ENCODE measurements at regions not wholly inside any gene's neighbourhood (a gene's known extent, or its start where the extent isn't known, plus 50 kb on each side); places are given as distances from the start of the nearest gene placed in this dataset.
"Not testable (repeated sequence)": the region's sequence is repeated elsewhere in the genome, so short reads cannot be mapped to it uniquely, and the experiment has no call there.

DNA sequence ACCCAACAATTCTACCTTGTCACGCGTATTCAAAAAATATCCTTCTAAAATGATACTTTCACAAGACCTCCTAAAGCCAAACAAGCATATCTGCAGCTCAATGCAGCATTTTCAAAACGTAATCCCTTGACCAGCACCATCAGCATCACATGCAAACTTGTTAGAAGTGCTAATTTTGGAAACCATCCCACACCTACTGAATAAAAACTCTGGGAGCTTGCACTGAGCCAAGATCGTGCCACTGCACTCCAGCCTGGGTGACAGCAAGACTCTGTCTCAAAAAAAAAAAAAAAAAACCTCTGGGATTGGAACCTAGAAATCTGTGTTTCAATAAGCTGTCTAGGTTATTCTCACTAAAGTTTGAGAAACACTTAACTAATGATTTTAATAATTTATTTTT is 223.3 kb upstream of the CCDC54 start:
- FAIRE-seq (no peak), DNase-seq (ENCODE audit: insufficient read length, low spot score) (no peak)
- no peak for TF ChIP-seq POLR2A (IDR thresholded peaks at IDR 0.05; ENCODE audit: low read depth, low read length)

GRCh38 chr3:107172411-107172810 is 204.8 kb upstream of the CCDC54 start:
- no peak for FAIRE-seq
- no peak for TF ChIP-seq POLR2A (IDR thresholded peaks at IDR 0.05; ENCODE audit: low read depth, low read length)
- DNase-seq (ENCODE audit: insufficient read length, low spot score) = no peak

DNA sequence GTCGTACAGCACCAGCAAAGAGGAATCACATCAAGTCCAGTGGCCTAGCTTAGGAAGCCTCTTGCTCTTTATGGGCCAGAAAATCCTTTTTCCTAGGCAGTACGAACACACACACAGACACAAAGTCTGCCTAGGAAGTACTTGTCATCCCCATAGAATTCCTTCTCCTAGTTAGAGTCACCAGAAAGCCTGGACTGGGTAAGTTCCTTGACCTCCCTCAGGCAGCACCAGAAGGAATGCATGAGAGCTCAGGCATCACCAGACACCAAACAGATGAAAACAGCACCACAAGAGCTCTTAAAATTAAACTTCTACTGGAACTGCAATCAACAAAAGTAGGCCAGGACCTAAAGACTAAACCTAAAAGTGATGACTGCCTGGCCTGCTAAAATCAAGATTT is 192.9 kb upstream of the CCDC54 start:
- no peak for TF ChIP-seq POLR2A (IDR thresholded peaks at IDR 0.05; ENCODE audit: low read depth, low read length)
- no peak for FAIRE-seq
- no peak for DNase-seq (ENCODE audit: insufficient read length, low spot score)

DNA sequence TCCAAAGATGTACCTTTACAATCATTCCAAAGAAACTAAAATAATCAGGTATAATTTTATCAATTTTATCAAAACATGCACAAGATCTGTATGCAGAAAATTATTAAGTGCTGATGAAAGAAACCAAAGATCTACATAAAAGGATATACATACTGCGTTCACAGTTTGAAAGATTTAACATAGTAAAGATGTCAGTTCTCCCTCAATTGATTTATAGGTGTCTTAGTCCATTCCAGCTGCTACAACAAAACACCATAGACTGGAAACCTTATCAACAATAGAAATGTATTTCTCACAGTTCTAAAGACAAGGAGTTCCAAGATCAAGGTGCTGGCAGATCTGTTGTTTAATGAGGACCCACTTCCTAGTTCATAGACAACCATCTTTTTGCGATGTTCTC is 189.0 kb upstream of the CCDC54 start:
- no peak for FAIRE-seq
- no peak for DNase-seq (ENCODE audit: insufficient read length, low spot score)
- TF ChIP-seq POLR2A (IDR thresholded peaks at IDR 0.05; ENCODE audit: low read depth, low read length) = no peak

GRCh38 chr3:107189158-107189791 is 188.0 kb upstream of the CCDC54 start:
- TF ChIP-seq POLR2A (IDR thresholded peaks at IDR 0.05; ENCODE audit: low read depth, low read length) = no peak
- DNase-seq (ENCODE audit: insufficient read length, low spot score) (no peak), FAIRE-seq (no peak)

DNA sequence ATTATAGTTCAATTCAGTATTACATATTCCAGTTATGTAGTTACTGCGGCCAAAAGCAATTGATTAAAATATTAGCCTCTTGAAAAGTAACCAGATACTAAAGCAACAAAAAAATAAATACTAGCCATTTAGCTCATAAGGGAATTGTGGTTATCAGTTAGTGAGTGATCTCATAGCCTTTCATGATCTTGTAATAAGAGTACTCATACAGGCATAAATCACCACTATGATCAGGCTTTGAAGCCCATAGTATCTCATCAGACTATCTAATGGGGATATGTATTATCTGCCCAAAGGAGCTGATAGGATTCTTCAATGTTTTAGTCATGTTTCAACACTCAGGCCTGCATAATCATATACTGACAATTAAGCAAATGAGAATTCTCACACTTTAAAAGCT is 184.1 kb upstream of the CCDC54 start:
- no peak for DNase-seq (ENCODE audit: insufficient read length, low spot score)
- TF ChIP-seq POLR2A (IDR thresholded peaks at IDR 0.05; ENCODE audit: low read depth, low read length) = no peak
- FAIRE-seq = no peak

DNA sequence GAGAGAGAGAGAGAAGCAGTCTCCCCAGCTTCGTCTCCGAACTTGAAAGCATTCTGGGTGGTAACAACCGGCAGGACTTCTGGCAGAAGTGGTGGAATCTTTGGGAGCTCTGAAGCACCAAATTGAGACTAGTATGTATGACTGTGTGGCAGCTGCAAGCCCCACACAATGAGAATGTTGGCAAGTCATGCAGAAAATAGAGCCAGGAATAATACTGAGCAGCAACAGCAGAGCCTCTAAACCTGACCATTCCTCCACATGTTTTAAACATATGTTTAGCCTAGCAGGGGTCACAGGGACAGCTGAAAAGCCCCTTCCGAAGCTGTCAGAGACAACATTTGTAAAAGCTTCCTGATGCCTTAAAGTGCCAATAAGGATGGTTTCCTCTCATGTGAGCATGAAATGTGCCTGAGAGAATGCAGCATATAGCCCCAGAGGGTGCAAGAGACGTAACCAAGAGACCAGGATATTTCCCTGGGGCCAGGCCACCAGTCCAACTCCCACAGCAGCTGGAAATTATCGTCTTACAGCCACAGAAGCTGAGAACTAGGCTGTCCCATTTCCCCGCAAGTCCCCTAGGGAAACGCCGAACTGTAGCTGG is 178.6 kb upstream of the CCDC54 start:
- no peak for TF ChIP-seq POLR2A (IDR thresholded peaks at IDR 0.05; ENCODE audit: low read depth, low read length)
- no peak for FAIRE-seq
- DNase-seq (ENCODE audit: insufficient read length, low spot score) = no peak

DNA sequence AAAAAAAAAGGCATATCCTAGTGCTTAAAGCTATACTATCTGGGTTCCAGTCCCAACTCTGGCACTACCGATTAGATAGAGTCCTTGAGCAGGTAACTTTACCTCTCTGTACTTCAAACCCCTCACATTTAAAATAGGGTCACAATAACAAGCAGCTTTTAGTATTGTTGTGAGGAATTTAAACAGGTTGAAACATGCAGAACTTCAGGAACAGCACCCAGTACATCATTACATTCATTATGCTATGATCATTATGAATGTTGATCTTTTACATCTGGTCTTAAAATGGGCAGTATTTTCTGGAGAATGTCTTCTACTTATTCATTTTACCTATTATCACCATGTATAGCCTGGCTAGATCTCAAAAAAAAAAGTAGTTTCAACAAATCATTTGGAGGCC is 176.1 kb upstream of the CCDC54 start:
- DNase-seq (ENCODE audit: insufficient read length, low spot score) = no peak
- no peak for FAIRE-seq
- no peak for TF ChIP-seq POLR2A (IDR thresholded peaks at IDR 0.05; ENCODE audit: low read depth, low read length)

DNA sequence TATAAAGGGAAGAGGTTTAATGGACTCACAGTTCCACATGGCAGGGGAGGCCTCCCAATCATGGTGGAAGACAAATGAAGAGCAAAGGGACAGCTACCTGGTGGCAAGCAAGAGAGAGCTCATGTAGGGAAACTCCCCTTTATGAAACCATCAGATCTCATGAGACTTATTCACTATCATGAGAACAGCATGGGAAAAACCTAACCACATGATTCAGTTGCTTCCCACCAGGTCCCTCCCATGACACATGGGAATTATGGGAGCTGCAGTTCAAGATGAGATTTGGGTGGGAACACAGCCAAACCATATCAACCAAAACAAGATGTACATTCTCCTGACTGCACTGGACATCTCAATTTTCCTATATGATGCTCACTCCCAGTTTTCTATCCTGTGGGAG is 174.4 kb upstream of the CCDC54 start:
- DNase-seq (ENCODE audit: insufficient read length, low spot score); FAIRE-seq: not testable (repeated sequence)

DNA sequence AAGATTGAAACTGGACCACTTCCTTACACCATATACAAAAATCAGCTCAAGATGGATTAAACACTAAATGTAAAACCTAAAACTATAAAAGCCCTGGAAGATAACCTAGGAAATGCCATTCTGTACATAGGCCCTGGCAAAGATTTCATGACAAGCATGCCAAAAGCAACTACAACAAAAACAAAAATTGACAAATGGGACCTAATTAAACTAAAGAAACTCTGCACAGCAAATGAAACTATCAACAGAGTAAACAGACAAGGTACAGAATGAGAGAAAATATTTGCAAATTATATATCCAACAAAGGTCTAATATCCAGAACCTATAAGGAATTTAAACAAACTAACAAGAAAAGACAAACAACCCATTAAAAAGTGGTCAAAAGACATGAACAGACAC is 173.1 kb upstream of the CCDC54 start:
- DNase-seq (ENCODE audit: insufficient read length, low spot score) = no peak
- FAIRE-seq = no peak
- TF ChIP-seq POLR2A (IDR thresholded peaks at IDR 0.05; ENCODE audit: low read depth, low read length) = no peak

GRCh38 chr3:107205358-107205757 is 171.9 kb upstream of the CCDC54 start:
- FAIRE-seq (no peak), DNase-seq (ENCODE audit: insufficient read length, low spot score) (no peak)
- no peak for TF ChIP-seq POLR2A (IDR thresholded peaks at IDR 0.05; ENCODE audit: low read depth, low read length)

DNA sequence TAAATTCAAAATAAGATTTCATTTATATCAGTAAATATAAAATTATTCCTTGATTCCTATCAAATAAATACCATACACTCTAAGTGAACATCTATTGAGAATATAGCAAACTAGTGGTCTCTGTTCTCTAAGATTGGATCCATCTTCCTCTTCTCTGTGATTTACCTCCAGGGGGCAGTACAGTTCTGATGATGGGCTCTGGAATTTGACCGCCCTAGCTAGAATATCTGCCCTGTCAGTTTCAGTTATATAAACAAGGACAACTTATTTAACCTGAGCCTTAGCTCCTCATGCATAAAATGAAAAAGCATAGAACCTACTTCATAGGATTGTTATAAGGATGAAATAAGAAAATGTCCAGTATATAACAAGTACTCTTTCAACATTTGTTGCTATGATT is 171.1 kb upstream of the CCDC54 start:
- no peak for TF ChIP-seq POLR2A (IDR thresholded peaks at IDR 0.05; ENCODE audit: low read depth, low read length)
- DNase-seq (ENCODE audit: insufficient read length, low spot score) = no peak
- peak; percentile 87 for FAIRE-seq

DNA sequence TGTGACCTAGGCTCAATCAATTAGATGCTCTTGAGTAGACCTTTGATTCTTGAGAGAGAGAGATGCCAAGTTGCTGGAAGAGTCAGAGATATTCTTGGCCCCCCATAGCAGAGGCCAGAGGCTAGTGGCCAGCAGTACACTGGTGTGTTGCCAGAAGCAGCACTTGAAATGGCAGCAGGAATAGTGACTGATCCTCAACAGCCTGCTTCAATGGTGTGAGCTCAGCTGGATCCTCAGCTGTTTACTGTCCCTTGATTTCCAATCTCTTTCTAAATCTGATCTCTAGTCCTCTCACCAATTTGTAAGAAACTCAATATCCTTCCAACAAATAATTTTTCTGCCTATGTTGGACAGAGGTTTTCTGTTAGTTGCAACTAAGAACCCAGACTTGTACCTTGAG is 170.3 kb upstream of the CCDC54 start:
- no peak for TF ChIP-seq POLR2A (IDR thresholded peaks at IDR 0.05; ENCODE audit: low read depth, low read length)
- no peak for DNase-seq (ENCODE audit: insufficient read length, low spot score)
- no peak for FAIRE-seq

GRCh38 chr3:107208100-107208499 is 169.1 kb upstream of the CCDC54 start:
- DNase-seq (ENCODE audit: insufficient read length, low spot score) = no peak
- peak; percentile 97 for FAIRE-seq

GRCh38 chr3:107208796-107209195 is 168.4 kb upstream of the CCDC54 start:
- no peak for TF ChIP-seq POLR2A (IDR thresholded peaks at IDR 0.05; ENCODE audit: low read depth, low read length)
- DNase-seq (ENCODE audit: insufficient read length, low spot score) (no peak), FAIRE-seq (no peak)

More at GRCh38 chr3:107208100-107208499, 169.1 kb upstream of the CCDC54 start:
- no peak for TF ChIP-seq POLR2A (IDR thresholded peaks at IDR 0.05; ENCODE audit: low read depth, low read length)
